HG02759 (cell line): ENCODE measurements at regions not wholly inside any gene's neighbourhood (a gene's known extent, or its start where the extent isn't known, plus 50 kb on each side); places are given as distances from the start of the nearest gene placed in this dataset.

ENCODE experiments used
- ATAC-seq: cut with Tn5 transposase; IDR thresholded peaks from one replicate; pipeline ENCODE4 v1.9.1; 2021; ENCODE audit warnings: mild to moderate bottlenecking, moderate library complexity; ENCODE audit not compliant: unreplicated experiment

DNA sequence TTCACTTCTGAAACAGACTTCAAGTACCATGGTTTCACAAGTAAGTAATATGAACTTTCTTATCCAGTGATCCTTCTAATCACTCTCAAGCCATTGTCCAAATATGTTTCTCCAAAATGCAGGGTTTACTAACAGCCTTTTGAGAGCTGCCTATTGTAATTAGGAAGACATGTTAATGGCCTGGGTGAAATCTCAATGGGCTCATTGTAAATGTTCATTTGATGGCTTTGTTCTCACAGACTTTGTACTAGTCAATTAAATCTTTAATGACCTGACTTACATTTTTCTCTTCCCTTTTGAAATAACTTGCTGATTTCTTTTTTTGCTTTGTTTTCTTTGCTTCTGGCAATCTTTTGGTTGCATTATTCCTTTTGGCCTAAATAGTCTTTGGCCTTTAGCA, 444.8 kb downstream of the LIG4 start:
- ATAC-seq: no peak

DNA sequence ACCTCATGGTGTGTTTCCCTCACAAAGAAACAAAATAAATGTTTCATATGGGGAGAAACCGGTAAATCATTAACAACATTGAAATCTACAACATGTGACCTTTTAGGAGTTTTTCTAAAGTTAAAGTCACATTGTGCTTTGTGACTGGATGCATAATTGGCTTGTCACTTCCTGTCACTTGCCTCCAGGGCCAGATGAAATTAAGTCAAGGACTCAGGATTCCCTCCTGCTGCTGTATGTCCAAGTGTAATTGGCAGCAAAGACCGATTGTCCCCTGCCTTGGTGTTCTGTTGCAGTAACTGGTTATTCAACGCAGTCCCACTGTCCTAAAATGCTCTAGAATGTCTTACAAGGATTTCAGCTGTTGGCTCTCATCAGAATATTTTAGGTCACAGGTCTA, 448.2 kb downstream of the LIG4 start:
- ATAC-seq: no peak

DNA sequence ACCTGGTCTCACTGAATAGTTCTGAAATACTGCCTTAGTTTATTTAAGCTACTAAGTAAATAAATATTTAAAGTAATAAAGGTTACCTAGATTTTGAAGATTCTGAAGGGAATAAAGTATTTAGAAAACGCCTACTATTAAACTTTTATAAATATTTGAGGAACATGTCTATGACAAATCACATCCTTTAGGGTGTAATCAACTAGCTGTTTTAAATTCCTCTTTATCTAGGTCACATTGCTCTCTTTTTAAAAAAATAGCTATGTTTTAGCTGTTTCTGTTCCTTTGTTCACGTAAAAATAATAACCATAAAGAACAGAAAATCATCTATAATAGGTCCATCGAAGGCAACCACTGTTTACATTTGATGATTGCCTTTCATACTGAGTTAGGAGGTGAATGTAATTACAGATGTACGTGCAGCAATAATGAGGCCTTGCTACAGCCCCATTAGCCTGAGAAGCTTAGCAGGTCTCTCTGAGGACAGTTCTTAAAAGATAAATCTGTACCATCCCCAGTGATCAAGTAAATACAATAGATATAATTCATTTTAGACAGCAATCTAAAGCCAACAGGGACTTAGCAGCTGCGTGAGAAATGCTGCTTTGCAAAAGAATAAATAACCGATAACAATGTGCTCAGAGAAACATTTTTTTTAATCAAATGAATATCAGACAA, 449.5 kb downstream of the LIG4 start:
- ATAC-seq: no peak

DNA sequence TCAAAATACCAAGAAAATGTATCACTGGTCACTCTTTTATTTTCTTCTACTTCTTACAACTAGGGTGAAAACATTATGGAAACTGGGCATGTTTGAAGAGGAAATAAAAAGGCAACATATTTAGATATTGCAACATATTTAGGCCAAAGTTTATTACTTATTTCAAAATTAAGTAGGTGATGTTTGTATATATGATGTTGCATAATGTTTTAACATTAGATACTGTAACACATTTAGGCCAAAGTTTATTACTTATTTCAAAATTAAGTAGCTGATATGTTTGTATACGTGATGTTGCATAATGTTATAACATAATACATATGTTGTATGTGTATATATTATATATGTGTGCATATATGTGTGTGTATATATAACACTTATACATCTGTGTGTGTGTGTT, 451.3 kb downstream of the LIG4 start:
- no peak for ATAC-seq

GRCh38 chr13:107753748-107754147, 461.6 kb downstream of the LIG4 start:
- ATAC-seq: no peak

- no peak for ATAC-seq
These were observed 462.0 kb downstream of the LIG4 start for GRCh38 chr13:107753291-107753690.

GRCh38 chr13:107743983-107744382, 471.4 kb downstream of the LIG4 start:
- no peak for ATAC-seq

- ATAC-seq: no peak
These were observed 471.8 kb downstream of the LIG4 start for GRCh38 chr13:107743526-107743925.

- ATAC-seq: no peak
These were observed 472.2 kb downstream of the LIG4 start for GRCh38 chr13:107743100-107743499.

DNA sequence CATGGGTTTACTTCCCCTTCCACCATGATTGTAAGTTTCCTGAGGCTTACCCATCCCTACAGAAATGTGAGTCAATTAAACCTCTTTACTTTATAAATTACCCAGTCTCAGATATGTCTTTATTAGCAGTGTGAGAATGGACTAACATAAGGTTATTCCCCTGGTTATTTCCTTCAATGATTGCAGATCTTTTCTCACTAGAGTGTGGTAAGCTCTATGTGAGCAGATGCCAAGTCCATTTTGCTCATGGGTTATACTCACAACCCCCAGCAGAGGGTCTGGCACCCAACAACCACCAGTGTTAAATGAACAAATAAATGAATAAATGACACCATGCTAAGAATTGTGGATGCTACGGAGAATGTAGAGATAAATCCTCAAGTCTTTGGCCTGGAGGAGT, 472.8 kb downstream of the LIG4 start:
- ATAC-seq: no peak

DNA sequence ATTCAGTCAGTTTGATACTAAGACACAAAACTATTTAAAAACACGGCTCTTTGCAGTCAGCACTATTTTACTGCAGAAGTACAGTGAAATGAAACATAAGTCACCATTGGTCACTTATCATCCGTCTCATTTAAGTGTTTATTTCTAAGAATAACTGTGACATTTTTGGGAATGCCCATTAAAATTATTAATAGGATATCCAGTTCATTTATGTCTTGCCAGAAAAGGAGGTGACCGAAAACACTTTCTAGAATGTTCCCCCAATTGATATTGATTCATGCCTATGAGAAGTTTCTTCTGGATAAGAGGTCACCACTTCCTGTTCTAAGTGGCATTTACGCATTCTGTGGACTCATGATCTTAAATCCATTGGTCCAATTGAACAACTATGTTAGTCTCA, 477.3 kb downstream of the LIG4 start:
- no peak for ATAC-seq

- ATAC-seq: no peak
These were observed 478.6 kb downstream of the LIG4 start for GRCh38 chr13:107736731-107737130.

DNA sequence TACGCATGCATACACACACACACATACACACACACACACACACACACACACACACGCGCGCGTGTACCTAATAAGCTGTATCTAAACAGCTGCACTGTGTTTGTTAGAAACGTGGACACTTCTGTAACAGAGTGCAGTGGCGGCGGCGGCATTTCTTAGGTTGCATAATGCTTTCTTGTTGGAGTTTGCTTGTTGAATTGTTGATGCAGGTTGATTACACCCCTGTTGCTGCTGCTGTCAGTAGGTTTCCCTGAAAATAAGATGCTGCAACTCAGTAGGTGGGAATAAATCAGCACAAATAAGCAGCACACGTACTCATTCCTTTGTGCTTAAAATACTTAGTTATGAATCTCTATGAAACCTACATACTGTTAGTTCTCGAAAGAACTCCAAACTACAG, 479.2 kb downstream of the LIG4 start:
- no peak for ATAC-seq

GRCh38 chr13:107734891-107735625, 480.3 kb downstream of the LIG4 start:
- ATAC-seq: no peak

DNA sequence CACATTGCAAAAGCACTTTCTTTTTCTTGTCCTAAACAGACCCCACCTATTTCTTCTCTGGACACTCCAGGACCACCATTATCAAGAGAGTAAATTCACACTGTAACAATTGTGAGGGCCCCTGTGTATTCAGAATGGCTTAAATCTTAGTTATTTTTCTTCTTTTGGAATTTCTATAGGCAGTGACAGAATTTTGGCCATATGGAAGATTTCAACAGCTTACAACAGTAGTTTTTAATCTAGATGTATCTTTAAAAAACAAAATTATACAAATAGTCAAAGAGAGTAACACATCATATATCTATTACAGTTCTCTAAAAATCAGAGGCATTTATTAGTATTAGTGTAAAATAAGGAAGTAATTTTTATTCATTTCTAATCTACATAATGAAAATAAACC, 482.1 kb downstream of the LIG4 start:
- no peak for ATAC-seq

- ATAC-seq: no peak
These were observed 484.5 kb downstream of the LIG4 start for GRCh38 chr13:107730813-107731212.

- ATAC-seq: no peak
These were observed 494.0 kb downstream of the LIG4 start for GRCh38 chr13:107721125-107721869.

DNA sequence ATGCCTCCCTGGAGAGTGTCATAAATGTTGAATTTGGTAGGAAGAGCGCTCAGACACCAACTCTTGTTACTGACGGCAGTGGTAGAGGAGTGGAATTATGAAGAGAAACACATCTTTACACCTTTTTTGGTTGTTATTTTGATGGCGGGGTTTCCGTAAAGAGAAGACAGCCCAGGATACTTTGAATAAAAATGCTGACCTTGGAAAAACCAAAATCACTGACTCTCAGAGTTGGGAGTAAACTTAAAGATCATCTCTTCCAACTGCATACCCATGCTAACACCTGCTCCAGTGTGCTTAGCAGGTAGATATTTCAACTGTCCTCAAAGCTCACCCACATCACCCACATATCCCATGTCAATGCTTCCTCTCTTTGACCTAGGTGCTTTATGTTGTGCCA, 498.6 kb downstream of the LIG4 start:
- ATAC-seq: no peak

DNA sequence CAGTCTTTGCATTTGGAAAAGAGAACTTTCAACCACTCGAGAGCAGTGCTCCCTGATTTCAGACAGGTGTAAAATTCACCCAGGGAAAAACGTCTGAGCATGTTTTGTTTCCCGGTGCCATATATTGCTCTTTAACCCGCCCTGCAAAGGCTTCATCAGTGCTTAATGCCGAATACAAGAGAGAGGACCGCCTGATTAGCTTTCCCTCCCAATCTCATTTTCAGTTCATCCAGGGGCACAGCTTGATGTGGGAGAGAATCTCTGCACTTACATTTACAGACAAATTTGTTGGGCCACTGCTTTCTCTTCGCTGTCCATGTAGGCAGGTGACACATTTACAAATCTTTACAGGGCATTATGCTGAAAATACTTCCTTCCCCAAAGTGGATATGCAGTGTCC, 499.1 kb downstream of the LIG4 start:
- ATAC-seq: no peak

GRCh38 chr13:107715496-107715895, 499.8 kb downstream of the LIG4 start:
- no peak for ATAC-seq

DNA sequence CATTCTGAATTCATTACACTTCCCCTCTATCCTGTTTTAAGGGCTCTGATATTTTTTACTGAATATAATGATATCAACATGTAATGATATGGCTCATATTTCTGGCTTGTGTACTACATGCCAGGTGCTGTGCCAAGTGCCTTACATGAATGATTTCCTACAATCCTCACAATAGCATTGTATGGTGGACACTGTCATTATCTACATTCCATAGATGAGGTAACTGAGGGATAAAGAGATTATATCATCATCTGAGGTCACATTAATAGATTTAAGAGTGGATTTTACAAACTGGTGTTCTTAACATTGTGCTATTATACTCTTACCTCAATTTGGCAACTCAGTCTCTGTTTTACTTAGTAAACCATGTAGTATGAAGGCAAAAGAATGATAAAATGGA, 502.0 kb downstream of the LIG4 start:
- ATAC-seq: no peak
